ENCODE measurements at regions not wholly inside any gene's neighbourhood (a gene's known extent, or its start where the extent isn't known, plus 50 kb on each side); places are given as distances from the start of the nearest gene placed in this dataset.

DNA sequence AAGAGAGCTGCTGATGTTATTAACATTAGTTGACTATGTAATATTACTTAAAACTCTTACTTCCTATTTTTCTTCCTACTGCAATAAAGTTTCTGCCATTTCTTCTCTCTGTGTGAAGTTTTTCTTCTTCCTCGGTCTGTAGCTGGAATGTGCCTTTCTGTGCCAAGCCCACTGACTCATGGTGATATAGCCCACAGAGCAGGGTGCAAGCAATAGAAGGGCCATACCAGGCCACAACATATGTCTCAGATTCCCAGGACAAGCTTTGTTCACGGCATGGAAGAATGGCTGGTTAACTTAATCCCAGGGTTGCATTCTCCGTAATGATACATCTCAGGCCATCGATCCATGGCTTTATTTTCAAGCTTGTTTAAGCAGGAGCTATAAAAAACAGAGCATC lies 815.3 kb downstream of the TUSC7 start:
- TF ChIP-seq, protein P1, sequence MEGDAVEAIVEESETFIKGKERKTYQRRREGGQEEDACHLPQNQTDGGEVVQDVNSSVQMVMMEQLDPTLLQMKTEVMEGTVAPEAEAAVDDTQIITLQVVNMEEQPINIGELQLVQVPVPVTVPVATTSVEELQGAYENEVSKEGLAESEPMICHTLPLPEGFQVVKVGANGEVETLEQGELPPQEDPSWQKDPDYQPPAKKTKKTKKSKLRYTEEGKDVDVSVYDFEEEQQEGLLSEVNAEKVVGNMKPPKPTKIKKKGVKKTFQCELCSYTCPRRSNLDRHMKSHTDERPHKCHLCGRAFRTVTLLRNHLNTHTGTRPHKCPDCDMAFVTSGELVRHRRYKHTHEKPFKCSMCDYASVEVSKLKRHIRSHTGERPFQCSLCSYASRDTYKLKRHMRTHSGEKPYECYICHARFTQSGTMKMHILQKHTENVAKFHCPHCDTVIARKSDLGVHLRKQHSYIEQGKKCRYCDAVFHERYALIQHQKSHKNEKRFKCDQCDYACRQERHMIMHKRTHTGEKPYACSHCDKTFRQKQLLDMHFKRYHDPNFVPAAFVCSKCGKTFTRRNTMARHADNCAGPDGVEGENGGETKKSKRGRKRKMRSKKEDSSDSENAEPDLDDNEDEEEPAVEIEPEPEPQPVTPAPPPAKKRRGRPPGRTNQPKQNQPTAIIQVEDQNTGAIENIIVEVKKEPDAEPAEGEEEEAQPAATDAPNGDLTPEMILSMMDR (conservative IDR thresholded peaks at IDR 0.05) = no peak
- TF ChIP-seq EZH2 (IDR thresholded peaks at IDR 0.05; ENCODE audit: low read depth) = no peak

Data from PC-9 (cell line).